LNCAP (cell line): ENCODE measurements at regions not wholly inside any gene's neighbourhood (a gene's known extent, or its start where the extent isn't known, plus 50 kb on each side); places are given as distances from the start of the nearest gene placed in this dataset.

Source experiments
- TF ChIP-seq, protein P1 (sequence below): fragments of 450-650 bp; IDR thresholded peaks from 2 replicates; pipeline ENCODE4 v1.5.1; 2017; ENCODE audit warnings: mild to moderate bottlenecking

DNA sequence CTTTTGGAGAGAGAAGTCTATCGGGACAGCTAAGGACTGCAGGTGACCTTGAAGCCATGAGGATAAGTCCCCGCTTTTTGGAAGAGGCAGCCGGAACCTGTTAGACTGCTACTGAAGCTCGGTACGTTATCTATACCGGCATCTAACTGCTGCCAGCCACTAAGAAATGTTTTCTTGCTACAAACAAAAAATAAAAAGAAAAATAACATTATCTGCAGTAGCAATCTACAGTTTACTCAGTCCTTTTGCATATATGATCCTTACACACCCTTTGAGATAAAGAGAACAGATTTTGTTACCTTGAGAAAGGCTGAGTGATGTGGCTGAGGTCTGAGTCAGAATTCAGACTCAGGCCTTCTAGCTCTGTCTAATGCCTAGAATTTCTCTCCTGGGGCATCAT lies 314.6 kb downstream of the CDH26 start:
- TF ChIP-seq, protein P1, sequence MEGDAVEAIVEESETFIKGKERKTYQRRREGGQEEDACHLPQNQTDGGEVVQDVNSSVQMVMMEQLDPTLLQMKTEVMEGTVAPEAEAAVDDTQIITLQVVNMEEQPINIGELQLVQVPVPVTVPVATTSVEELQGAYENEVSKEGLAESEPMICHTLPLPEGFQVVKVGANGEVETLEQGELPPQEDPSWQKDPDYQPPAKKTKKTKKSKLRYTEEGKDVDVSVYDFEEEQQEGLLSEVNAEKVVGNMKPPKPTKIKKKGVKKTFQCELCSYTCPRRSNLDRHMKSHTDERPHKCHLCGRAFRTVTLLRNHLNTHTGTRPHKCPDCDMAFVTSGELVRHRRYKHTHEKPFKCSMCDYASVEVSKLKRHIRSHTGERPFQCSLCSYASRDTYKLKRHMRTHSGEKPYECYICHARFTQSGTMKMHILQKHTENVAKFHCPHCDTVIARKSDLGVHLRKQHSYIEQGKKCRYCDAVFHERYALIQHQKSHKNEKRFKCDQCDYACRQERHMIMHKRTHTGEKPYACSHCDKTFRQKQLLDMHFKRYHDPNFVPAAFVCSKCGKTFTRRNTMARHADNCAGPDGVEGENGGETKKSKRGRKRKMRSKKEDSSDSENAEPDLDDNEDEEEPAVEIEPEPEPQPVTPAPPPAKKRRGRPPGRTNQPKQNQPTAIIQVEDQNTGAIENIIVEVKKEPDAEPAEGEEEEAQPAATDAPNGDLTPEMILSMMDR = no peak

DNA sequence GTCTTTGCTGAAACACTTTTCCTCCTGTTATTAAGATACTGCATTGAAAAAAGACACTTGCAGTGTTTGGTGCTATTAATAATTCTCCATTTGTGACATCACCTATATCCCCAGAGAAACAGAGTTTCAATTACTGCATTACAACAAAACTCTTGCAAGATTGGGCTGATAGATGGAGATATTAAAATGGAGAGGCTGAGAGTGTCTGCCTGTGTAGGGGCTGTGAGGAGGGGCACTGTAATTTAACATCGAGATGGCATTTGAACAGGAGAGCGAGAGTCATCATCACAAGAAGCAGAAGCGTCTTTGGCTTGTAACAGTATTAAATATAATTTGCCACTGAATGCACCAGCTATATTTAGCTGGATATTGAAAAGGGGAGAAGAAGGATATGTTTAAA lies 316.5 kb downstream of the CDH26 start:
- TF ChIP-seq, protein P1 = no peak

DNA sequence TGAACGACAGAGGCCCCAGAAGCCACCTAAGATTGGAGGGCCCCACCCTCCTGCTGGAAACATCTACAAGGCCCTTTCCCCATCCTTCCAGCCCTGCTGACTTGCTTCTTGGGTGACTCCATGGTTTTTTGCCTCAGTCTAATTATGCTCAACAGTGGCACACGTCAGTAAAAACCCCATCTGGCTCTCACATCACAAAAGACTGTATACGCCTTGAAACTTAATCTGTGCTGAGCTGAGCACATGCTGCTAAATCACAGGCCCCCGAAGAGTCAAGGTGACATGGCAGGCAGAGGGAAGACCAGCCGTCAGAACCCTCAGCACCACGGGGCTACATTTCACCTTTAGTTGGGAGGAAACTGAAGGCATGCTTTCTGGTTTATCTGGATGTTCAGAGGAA lies 323.1 kb downstream of the CDH26 start:
- TF ChIP-seq, protein P1 = no peak

DNA sequence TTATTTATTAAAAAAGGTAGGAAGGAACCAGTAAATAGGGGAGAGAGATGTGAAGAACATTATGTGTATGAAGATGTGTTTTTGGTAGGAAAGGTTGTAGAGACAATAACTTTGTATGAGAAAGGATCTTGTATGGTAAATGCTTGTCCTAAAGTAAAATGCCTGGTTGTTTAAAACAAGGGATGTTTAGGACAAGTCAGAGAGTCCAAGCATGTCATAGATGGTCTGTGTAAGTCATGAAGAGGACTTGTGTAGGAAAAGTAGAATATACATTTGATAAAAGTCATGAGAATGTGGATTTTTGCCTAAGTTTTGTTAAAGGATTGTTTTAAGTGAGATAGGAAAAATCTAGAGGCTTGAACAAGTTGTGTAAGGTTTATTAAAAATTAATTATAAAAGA lies 325.1 kb downstream of the CDH26 start:
- TF ChIP-seq, protein P1 = no peak

DNA sequence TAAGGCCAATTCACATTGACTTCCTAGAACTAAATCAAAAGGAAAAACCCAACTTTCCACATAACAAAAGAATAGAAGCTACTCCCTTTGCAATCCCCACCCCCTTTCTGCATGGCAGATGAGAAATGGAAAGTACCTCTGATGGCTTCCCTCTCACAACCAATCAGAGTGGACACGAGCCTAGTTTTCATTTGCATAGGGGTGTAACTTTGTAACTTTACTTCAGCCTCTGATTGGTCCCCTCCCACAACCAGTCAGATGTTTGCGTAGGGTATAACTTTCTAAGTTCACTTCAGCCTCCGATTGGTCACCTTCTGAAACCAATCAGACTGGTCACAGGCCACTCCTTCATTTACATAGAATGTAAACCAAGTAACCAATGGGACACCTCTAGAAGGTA lies 328.5 kb downstream of the CDH26 start:
- TF ChIP-seq, protein P1 = no peak

DNA sequence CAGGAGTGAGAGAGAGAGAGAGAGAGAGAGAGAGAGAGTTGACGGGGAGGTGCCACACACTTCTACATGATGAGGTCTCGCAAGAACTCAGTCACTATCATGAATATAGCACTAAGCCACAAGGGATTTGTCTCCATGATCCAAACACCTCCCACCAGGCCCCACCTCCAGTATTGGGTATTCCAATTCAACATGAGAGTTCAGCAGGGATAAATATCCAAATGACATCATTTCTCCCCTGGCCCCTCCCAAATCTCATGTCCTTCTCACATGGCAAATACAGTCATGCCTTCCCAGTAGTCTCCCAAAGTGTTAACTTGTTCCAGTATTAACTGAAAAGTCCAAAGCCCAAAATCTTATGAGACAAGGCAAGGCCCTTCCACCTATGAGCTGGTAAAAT lies 330.7 kb downstream of the CDH26 start:
- TF ChIP-seq, protein P1 = no peak

DNA sequence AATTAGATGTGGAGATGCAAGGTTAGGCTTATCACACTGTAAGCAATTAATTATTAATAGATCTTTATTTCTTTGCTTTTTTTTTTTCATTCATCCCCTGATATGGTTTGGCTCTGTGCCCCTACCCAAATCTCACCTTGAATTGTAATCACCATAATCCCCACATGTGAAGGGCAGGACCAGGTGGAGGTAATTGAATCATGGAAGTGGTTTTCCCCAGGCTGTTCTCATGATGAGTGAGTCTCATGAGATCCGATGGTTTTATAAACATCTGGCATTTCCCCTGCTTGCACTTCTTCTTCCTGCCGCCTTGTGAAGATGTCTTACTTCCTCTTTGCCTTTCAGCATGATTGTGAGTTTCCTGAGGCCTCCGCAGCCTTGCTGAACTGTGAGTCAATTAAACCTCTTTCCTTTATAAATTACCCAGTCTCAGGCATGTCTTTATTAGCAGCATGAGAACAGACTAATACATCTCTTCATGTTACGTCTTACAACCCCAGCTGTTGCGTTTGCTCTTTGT lies 333.8 kb downstream of the CDH26 start:
- TF ChIP-seq, protein P1 = no peak

DNA sequence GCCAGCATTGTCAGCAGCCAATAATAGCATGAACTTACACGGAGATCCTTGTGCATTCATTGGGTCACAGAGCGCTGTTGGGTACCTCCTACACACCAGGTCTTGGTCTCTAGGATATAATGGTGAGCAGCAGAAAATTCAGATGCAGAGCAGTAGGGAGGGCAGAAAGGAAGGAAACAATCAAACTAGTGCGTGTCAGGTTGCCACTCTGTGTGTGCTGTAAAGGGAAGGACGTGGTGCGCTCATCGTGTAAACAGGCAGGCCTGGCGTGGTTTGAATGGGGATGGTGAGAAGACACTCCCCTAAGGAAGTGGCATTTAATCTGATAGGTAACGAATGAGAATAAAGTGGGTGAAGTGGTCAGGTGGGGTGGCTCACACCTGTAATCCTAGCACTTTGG lies 336.4 kb downstream of the CDH26 start:
- TF ChIP-seq, protein P1 = no peak
